ENCODE measurements at regions not wholly inside any gene's neighbourhood (a gene's known extent, or its start where the extent isn't known, plus 50 kb on each side); places are given as distances from the start of the nearest gene placed in this dataset.

DNA sequence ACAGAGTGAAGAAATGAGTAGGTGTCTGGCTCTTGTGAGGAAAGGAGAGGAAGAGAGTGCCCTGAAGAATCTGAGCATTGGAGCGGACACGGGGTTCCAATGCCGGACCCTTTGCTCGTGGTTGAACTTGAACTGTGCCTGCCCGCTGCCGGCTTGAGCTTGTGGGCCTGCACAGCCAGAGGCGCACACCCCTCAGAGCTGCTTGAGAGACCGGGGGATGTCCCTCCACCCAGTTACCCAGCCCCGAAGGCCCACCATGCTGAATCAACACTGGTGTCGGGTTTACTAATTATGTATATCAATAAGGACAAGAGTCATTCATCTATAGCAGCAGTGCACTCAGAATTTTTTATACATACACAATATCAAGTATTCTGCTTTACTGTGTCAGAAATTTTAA, 218.3 kb upstream of the CST7 start:
- Histone ChIP-seq H3K27me3 (no peaks in the 10 kb centered on the region), H3K4me3 (no peak overlapping the region), H3K9me3 (no peaks in the 10 kb centered on the region), H3K36me3 (no peaks in the 10 kb centered on the region), H3K27ac (no peak overlapping the region), H3K4me1 (no peaks in the 10 kb centered on the region)
- ATAC-seq, result no peak
- intact Hi-C loops (cut with DNase I), result no loop called here
- TF ChIP-seq, protein P1, sequence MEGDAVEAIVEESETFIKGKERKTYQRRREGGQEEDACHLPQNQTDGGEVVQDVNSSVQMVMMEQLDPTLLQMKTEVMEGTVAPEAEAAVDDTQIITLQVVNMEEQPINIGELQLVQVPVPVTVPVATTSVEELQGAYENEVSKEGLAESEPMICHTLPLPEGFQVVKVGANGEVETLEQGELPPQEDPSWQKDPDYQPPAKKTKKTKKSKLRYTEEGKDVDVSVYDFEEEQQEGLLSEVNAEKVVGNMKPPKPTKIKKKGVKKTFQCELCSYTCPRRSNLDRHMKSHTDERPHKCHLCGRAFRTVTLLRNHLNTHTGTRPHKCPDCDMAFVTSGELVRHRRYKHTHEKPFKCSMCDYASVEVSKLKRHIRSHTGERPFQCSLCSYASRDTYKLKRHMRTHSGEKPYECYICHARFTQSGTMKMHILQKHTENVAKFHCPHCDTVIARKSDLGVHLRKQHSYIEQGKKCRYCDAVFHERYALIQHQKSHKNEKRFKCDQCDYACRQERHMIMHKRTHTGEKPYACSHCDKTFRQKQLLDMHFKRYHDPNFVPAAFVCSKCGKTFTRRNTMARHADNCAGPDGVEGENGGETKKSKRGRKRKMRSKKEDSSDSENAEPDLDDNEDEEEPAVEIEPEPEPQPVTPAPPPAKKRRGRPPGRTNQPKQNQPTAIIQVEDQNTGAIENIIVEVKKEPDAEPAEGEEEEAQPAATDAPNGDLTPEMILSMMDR (IDR thresholded peaks at IDR 0.05), result no peak
- FAIRE-seq, result no peak
- 86 to 89% methylated on average over 10 of the region's 10 CpGs for WGBS, 2 donors
- DNase-seq, result no peak

DNA sequence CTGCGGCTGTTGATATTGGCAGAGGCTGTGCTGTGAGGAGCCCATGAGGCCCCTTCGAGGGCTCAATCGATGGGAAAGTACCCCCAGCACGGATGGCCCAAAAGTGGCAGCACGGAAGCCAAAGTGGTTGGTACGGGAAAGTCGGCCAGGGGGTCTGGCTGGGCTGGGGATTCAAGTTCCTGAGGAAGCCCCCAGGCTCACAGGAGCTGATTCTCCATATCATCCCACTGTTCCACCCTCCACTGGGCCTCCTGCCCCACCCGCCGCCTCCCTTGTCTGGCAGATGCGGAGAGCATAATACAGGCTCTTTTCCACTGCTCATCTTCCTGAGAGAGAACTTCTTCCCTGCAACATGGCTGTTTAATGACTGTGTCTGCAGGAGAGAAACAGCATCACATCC, 217.8 kb upstream of the CST7 start:
- no peaks in the 10 kb centered on the region for H3K4me1 ChIP-seq
- no peaks in the 10 kb centered on the region for H3K27me3 ChIP-seq
- H3K4me3 ChIP-seq, result no peak overlapping the region
- DNase-seq (no peak), FAIRE-seq (no peak), ATAC-seq (no peak)
- WGBS, 2 donors, result 75 to 84% methylated on average over 10 of the region's 10 CpGs
- intact Hi-C loops (cut with DNase I), result no loop called here
- TF ChIP-seq, protein P1 (IDR thresholded peaks at IDR 0.05), result no peak
- no peak overlapping the region for H3K27ac ChIP-seq
- no peaks in the 10 kb centered on the region for H3K9me3 ChIP-seq
- H3K36me3 ChIP-seq, result no peaks in the 10 kb centered on the region

DNA sequence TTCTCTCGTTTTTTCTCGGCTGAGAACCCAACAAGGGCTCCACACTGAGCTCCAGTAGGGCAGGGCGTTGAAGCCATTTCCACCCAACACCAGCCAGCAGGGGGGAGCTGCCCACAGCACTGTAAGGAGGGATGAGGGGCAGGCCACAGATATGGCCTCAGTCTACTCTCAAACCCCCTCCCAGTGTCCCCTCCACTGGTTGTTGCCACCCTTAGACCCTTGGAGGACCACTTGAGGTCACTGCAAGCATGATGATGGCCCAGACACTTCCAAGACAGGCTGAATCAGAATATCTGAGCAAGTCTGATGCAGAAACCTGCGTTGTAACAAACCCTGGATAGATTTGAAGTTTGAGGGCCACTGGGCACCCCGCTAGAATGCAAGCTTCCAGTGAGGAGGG, 217.0 kb upstream of the CST7 start:
- Histone ChIP-seq H3K4me1 (no peaks in the 10 kb centered on the region), H3K9me3 (no peaks in the 10 kb centered on the region), H3K27me3 (no peaks in the 10 kb centered on the region), H3K36me3 (no peaks in the 10 kb centered on the region), H3K27ac (no peak overlapping the region), H3K4me3 (no peak overlapping the region)
- DNase-seq (no peak), ATAC-seq (no peak), FAIRE-seq (no peak)
- whole genome bisulfite sequencing, 2 donors, result 74 to 88% methylated on average over 5 of the region's 5 CpGs
- intact Hi-C loops (cut with DNase I), result no loop called here
- TF ChIP-seq, protein P1 (IDR thresholded peaks at IDR 0.05), result no peak

DNA sequence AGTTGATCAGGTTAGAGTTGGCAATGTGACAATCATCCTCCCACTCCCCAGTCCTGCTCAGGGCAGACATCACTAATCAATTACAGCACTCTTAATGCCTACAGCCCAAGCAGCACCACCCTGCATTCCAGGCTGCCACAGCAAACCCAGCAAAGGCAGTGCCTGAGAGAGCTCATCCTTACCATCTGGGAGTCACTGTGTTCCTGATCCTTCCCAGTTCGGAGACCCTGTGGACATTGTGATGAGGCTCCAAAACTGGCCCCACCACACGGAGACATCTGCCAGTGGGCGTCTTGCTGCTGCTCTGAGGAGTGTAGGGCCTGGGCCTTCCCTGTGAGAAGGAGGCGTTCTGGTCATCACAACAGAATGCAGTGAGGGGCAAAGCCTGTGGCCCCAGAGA, 216.5 kb upstream of the CST7 start:
- Histone ChIP-seq H3K27ac (no peak overlapping the region), H3K9me3 (no peaks in the 10 kb centered on the region), H3K36me3 (no peaks in the 10 kb centered on the region), H3K27me3 (no peaks in the 10 kb centered on the region), H3K4me1 (no peaks in the 10 kb centered on the region), H3K4me3 (no peak overlapping the region)
- intact Hi-C loops (cut with DNase I), result no loop called here
- no peak for DNase-seq
- TF ChIP-seq, protein P1 (IDR thresholded peaks at IDR 0.05), result no peak
- no peak for FAIRE-seq
- ATAC-seq, result no peak
- WGBS, 2 donors, result 85 to 86% methylated on average over 4 of the region's 4 CpGs

DNA sequence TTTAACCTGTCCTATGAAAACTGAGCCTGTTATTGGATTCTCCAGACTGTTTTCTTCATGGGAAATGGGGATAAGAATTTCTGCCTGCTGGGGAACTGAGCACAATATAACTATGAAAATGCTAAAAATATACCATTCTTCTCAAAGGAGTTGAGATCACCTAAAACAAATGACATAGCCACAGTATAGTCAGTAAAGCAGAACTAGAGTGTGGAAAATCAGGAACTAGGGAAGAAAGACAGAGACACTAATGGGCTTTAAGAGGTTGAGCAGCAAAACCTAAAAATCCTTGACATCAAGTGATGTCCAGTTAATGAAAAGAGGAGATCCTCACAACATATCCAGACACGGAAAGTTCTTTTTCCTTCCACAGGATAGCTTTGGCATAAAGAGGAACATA, 215.7 kb upstream of the CST7 start:
- Histone ChIP-seq H3K36me3 (no peaks in the 10 kb centered on the region), H3K27ac (no peak overlapping the region), H3K9me3 (no peaks in the 10 kb centered on the region), H3K27me3 (no peaks in the 10 kb centered on the region), H3K4me1 (no peaks in the 10 kb centered on the region), H3K4me3 (no peak overlapping the region)
- DNase-seq, result no peak
- intact Hi-C loops (cut with DNase I), result no loop called here
- WGBS, 2 donors, result 88 to 96% methylated on average over 1 of the region's 1 CpG
- no peak for FAIRE-seq
- TF ChIP-seq, protein P1 (IDR thresholded peaks at IDR 0.05), result no peak
- no peak for ATAC-seq
